ENCODE measurements at regions not wholly inside any gene's neighbourhood (a gene's known extent, or its start where the extent isn't known, plus 50 kb on each side); places are given as distances from the start of the nearest gene placed in this dataset.
A peak's percentile ranks its signal among the peaks of the same experiment; 100 is the strongest.

GRCh38 chr12:111268738-111269572, 99.9 kb downstream of the PHETA1 start:
- DNase-seq (ENCODE audit: low spot score) = no peak
- H3K27me3 ChIP-seq (ENCODE audit: control insufficient read depth in 4 of 4, insufficient read depth in 4 of 4, low read length in 3 of 4) = no peaks in the 10 kb centered on the region
- no peak overlapping the region for H3K4me3 ChIP-seq (ENCODE audit: low read depth in 1 of 3, low read length in 3 of 3)
- no peak overlapping the region for H3K9ac ChIP-seq (ENCODE audit: low read depth in 1 of 2, low read length in 2 of 2)
- H3K36me3 ChIP-seq (ENCODE audit: control insufficient read depth in 4 of 4, insufficient read depth in 3 of 4, low read depth in 1 of 4, low read length in 3 of 4) = peaks cover 3 to 25% (median 10%) of the 10 kb centered on the region in 4 donors
- H3K9me3 ChIP-seq (ENCODE audit: control insufficient read depth in 4 of 4, low read length in 3 of 4) = no peaks in the 10 kb centered on the region
- TF ChIP-seq RAD21 (IDR thresholded peaks at IDR 0.05) (peak in 1 of 2 donors; percentile 52), NR2F2 (IDR thresholded peaks at IDR 0.05) (no peak), SP1 (IDR thresholded peaks at IDR 0.05) (no peak), HNF4G (IDR thresholded peaks at IDR 0.05) (no peak), YY1 (IDR thresholded peaks at IDR 0.05) (no peak), FOXA2 (IDR thresholded peaks at IDR 0.05) (no peak), CTCF (IDR thresholded peaks at IDR 0.05; ENCODE audit: low read depth, low read length, missing input control) (peak; percentile 27), HNF4A (conservative IDR thresholded peaks at IDR 0.05) (no peak)
- H3K4me1 ChIP-seq (ENCODE audit: control insufficient read depth in 4 of 4, insufficient read depth in 4 of 4, low read length in 3 of 4) = no peaks in the 10 kb centered on the region
- WGBS = 83% methylated on average over 16 of the region's 16 CpGs
- H3K27ac ChIP-seq (ENCODE audit: low read depth in 1 of 2, low read length in 2 of 2) = no peak overlapping the region

- DNase-seq (ENCODE audit: low spot score) = no peak
- Histone ChIP-seq H3K4me1 (ENCODE audit: control insufficient read depth in 4 of 4, insufficient read depth in 4 of 4, low read length in 3 of 4) (no peaks in the 10 kb centered on the region), H3K27ac (ENCODE audit: low read depth in 1 of 2, low read length in 2 of 2) (no peak overlapping the region), H3K27me3 (ENCODE audit: control insufficient read depth in 4 of 4, insufficient read depth in 4 of 4, low read length in 3 of 4) (no peaks in the 10 kb centered on the region), H3K4me3 (ENCODE audit: low read depth in 1 of 3, low read length in 3 of 3) (no peak overlapping the region), H3K36me3 (ENCODE audit: control insufficient read depth in 4 of 4, insufficient read depth in 3 of 4, low read depth in 1 of 4, low read length in 3 of 4) (peaks cover 3 to 30% (median 14%) of the 10 kb centered on the region in 4 donors), H3K9me3 (ENCODE audit: control insufficient read depth in 4 of 4, low read length in 3 of 4) (no peaks in the 10 kb centered on the region), H3K9ac (ENCODE audit: low read depth in 1 of 2, low read length in 2 of 2) (no peak overlapping the region)
- TF ChIP-seq JUND (IDR thresholded peaks at IDR 0.05) (no peak), NR2F2 (IDR thresholded peaks at IDR 0.05) (no peak), HNF4A (conservative IDR thresholded peaks at IDR 0.05) (no peak), REST (IDR thresholded peaks at IDR 0.05) (no peak), HNF4G (IDR thresholded peaks at IDR 0.05) (no peak), SP1 (IDR thresholded peaks at IDR 0.05) (no peak)
- 81% methylated on average over 8 of the region's 8 CpGs for WGBS
Observed at GRCh38 chr12:111267144-111267543, 101.8 kb downstream of the PHETA1 start.
